ENCODE measurements at regions not wholly inside any gene's neighbourhood (a gene's known extent, or its start where the extent isn't known, plus 50 kb on each side); places are given as distances from the start of the nearest gene placed in this dataset.

- Histone ChIP-seq H2AK9ac (replicated peaks; ENCODE audit: low read depth, low read length, poor library complexity) (no peak overlapping the region), H3K14ac (replicated peaks; ENCODE audit: low read depth, low read length) (no peak overlapping the region), H3K4ac (ENCODE audit: low read depth, low read length) (no peak overlapping the region), H3K36me3 (ENCODE audit: control insufficient read depth, insufficient read depth, low read length) (no peaks in the 10 kb centered on the region), H3K23ac (ENCODE audit: low read depth, low read length) (no peak overlapping the region), H2BK15ac (ENCODE audit: low read depth, low read length) (no peak overlapping the region), H2AFZ (replicated peaks; ENCODE audit: low read length, poor library complexity) (no peak overlapping the region), H3K4me2 (ENCODE audit: low read depth, low read length) (no peak overlapping the region), H3K18ac (ENCODE audit: low read depth, low read length) (no peak overlapping the region), H3K27me3 (ENCODE audit: control insufficient read depth, insufficient read depth, low read length) (no peaks in the 10 kb centered on the region; the same call in 1 of the 2 replicates), H3K9me1 (ENCODE audit: insufficient read depth, low read length) (no peaks in the 10 kb centered on the region), H3K27ac (ENCODE audit: insufficient read depth, low read length) (no peak overlapping the region), H3K4me3 (ENCODE audit: insufficient read depth, low read depth, low read length) (no peak overlapping the region), H4K5ac (ENCODE audit: low read depth, low read length) (no peak overlapping the region), H3K79me1 (ENCODE audit: low read depth in 1 of 2, low read length in 2 of 2) (no peaks in the 10 kb centered on the region), H3K4me1 (ENCODE audit: control insufficient read depth, insufficient read depth, low read length) (no peaks in the 10 kb centered on the region), H4K8ac (ENCODE audit: low read depth in 2 of 2, low read length in 2 of 2) (no peak overlapping the region), H2BK20ac (ENCODE audit: low read depth, low read length) (no peak overlapping the region), H4K91ac (ENCODE audit: insufficient read depth, low read depth, low read length) (no peak overlapping the region), H2AK5ac (ENCODE audit: low read depth, low read length) (no peak overlapping the region), H3K56ac (ENCODE audit: extremely low read depth, insufficient read depth, low read length) (no peak overlapping the region), H4K20me1 (ENCODE audit: insufficient read depth, low read length) (no peaks in the 10 kb centered on the region), H2BK5ac (ENCODE audit: low read depth, low read length, poor library complexity, severe bottlenecking) (no peak overlapping the region), H3K9me3 (ENCODE audit: control insufficient read depth, insufficient read depth, low read length) (no peaks in the 10 kb centered on the region), H2BK120ac (ENCODE audit: low read depth, low read length) (no peak overlapping the region), H3K9ac (ENCODE audit: low read depth, low read length) (no peak overlapping the region)
- CTCF ChIA-PET, result no interaction called here
- DNase-seq (no peak), ATAC-seq (ENCODE audit: low read depth) (no peak)
- TF ChIP-seq MAFK (IDR thresholded peaks at IDR 0.05; ENCODE audit: low read depth, low read length) (no peak), RCOR1 (IDR thresholded peaks at IDR 0.05; ENCODE audit: insufficient replicate concordance, low read length) (no peak), RAD21 (IDR thresholded peaks at IDR 0.05; ENCODE audit: low read length) (no peak), RFX5 (IDR thresholded peaks at IDR 0.05; ENCODE audit: low read depth, low read length) (no peak)
- TF ChIP-seq, protein P1, sequence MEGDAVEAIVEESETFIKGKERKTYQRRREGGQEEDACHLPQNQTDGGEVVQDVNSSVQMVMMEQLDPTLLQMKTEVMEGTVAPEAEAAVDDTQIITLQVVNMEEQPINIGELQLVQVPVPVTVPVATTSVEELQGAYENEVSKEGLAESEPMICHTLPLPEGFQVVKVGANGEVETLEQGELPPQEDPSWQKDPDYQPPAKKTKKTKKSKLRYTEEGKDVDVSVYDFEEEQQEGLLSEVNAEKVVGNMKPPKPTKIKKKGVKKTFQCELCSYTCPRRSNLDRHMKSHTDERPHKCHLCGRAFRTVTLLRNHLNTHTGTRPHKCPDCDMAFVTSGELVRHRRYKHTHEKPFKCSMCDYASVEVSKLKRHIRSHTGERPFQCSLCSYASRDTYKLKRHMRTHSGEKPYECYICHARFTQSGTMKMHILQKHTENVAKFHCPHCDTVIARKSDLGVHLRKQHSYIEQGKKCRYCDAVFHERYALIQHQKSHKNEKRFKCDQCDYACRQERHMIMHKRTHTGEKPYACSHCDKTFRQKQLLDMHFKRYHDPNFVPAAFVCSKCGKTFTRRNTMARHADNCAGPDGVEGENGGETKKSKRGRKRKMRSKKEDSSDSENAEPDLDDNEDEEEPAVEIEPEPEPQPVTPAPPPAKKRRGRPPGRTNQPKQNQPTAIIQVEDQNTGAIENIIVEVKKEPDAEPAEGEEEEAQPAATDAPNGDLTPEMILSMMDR (conservative IDR thresholded peaks at IDR 0.05; ENCODE audit: low read depth, low read length), result no peak
- POLR2A ChIA-PET (ENCODE audit: unreplicated experiment), result no interaction called here
- BruUV-seq (replicated peaks), result no TSS peak
- dilution Hi-C loops (cut with HindIII; ENCODE audit: low sequenced_read_pairs, unreplicated experiment), result no loop called here
- in situ Hi-C loops (cut with MboI; ENCODE audit: low sequenced_read_pairs), result no loop called here
- intact Hi-C loops (cut with micrococcal nuclease), result no loop called here
- no CpG with 5 or more reads among the region's 1 CpG for WGBS, 2 experiments (ENCODE audit: extremely low coverage in 2 of 2, insufficient read length in 1 of 2)
These were observed 266.4 kb upstream of the DMRT1 start for GRCh38 chr9:575139-575538.

All from IMR-90 (cell line).